WTC11 (cell line): ENCODE measurements at regions not wholly inside any gene's neighbourhood (a gene's known extent, or its start where the extent isn't known, plus 50 kb on each side); places are given as distances from the start of the nearest gene placed in this dataset.

Source experiments
- CTCF ChIP-seq: fragments of 200-600 bp; IDR thresholded peaks from 2 replicates; pipeline ENCODE4 v1.8.0; 2022; ENCODE audit warnings: antibody characterized with exemption
- ESRRA ChIP-seq: sonication (generic); formaldehyde crosslinking; IDR thresholded peaks from 2 replicates; pipeline ENCODE4 v1.8.1; 2022; ENCODE audit warnings: mild to moderate bottlenecking, missing genetic modification reagents, borderline replicate concordance
- NR2C2 ChIP-seq: sonication (generic); formaldehyde crosslinking; IDR thresholded peaks from 2 replicates; pipeline ENCODE4 v1.8.0; 2022; ENCODE audit warnings: mild to moderate bottlenecking, missing genetic modification reagents

GRCh38 chr2:150325656-150326314 lies 161.7 kb downstream of the RND3 start:
- TF ChIP-seq ESRRA (CRISPR knock-in tag) (no peak), CTCF (no peak), NR2C2 (CRISPR knock-in tag) (no peak)
